Spinal cord (tissue), 9 donors: ENCODE measurements at regions not wholly inside any gene's neighbourhood (a gene's known extent, or its start where the extent isn't known, plus 50 kb on each side); places are given as distances from the start of the nearest gene placed in this dataset.

ENCODE experiments used
- DNase-seq, 6 donors: peaks; one replicate each; pipeline versions ENCODE4 v3.0.0 to v3.0.0-alpha.2; 2013 to 2015; ENCODE audit warnings: low spot score in 6 of 6, low read depth in 4 of 6
- H3K27ac ChIP-seq: one replicate; pipeline ENCODE4 v1.5.1; 2013; ENCODE audit warnings: low read depth, low read length, control low read depth
- H3K27me3 ChIP-seq: one replicate; pipeline ENCODE4 v1.6.1; 2013; ENCODE audit warnings: low read length; ENCODE audit not compliant: control insufficient read depth, insufficient read depth
- H3K36me3 ChIP-seq: one replicate; pipeline ENCODE4 v1.6.1; 2013; ENCODE audit warnings: low read length; ENCODE audit not compliant: control insufficient read depth, insufficient read depth
- H3K4me1 ChIP-seq: one replicate; pipeline ENCODE4 v1.6.1; 2013; ENCODE audit warnings: low read length; ENCODE audit not compliant: control insufficient read depth, insufficient read depth
- H3K4me3 ChIP-seq: one replicate; pipeline ENCODE4 v1.5.1; 2013; ENCODE audit warnings: low read depth, low read length, control low read depth
- H3K9me3 ChIP-seq: one replicate; pipeline ENCODE4 v1.6.1; 2013; ENCODE audit warnings: low read length; ENCODE audit not compliant: control insufficient read depth, insufficient read depth
- WGBS: methylation state at CpG from one replicate; pipeline ENCODE4 v1.1.5; 2013; ENCODE audit warnings: missing lambda C conversion rate; ENCODE audit not compliant: insufficient coverage; 5-methylcytosine and 5-hydroxymethylcytosine counted together
- donor health status: healthy.

DNA sequence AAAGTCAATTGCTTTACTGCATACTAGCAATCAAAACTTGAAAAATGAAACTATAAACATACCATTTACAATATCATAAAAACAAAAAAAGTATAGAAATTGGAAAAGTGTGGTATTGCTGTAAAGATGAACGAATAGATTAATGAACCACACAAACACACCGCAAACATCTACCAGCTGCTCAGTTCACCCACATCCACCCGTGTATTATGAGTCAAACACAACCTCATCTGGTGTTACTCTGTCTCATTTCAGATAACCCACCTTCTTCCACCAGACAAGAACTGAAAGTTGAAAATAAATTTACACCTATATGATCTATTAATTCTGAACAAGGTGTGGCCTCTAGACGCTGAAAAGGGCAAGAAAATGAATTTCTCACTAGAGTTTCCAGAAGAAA lies 53.3 kb downstream of the BLID start:
- H3K27ac ChIP-seq, result no peak overlapping the region
- peaks cover 6% of the 10 kb centered on the region for H3K9me3 ChIP-seq
- no peak for DNase-seq
- H3K27me3 ChIP-seq, result no peaks in the 10 kb centered on the region
- H3K4me1 ChIP-seq, result no peaks in the 10 kb centered on the region
- 100% methylated on average over 3 of the region's 4 CpGs for WGBS
- no peaks in the 10 kb centered on the region for H3K36me3 ChIP-seq
- H3K4me3 ChIP-seq, result no peak overlapping the region

- Histone ChIP-seq H3K27ac (no peak overlapping the region), H3K4me1 (no peaks in the 10 kb centered on the region), H3K36me3 (no peaks in the 10 kb centered on the region), H3K4me3 (no peak overlapping the region), H3K27me3 (no peaks in the 10 kb centered on the region), H3K9me3 (peaks cover 6% of the 10 kb centered on the region)
- no peak for DNase-seq
Observed at GRCh38 chr11:122059565-122059964, 56.5 kb downstream of the BLID start.

GRCh38 chr11:122050021-122050690 lies 65.9 kb downstream of the BLID start:
- H3K4me3 ChIP-seq, result no peak overlapping the region
- H3K27ac ChIP-seq, result no peak overlapping the region
- H3K4me1 ChIP-seq, result no peaks in the 10 kb centered on the region
- H3K27me3 ChIP-seq, result no peaks in the 10 kb centered on the region
- 100% methylated on average over 1 of the region's 2 CpGs for WGBS
- peaks cover 4% of the 10 kb centered on the region for H3K9me3 ChIP-seq
- peaks cover 2% of the 10 kb centered on the region for H3K36me3 ChIP-seq
- DNase-seq, result no peak

GRCh38 chr11:122048401-122048800 lies 67.6 kb downstream of the BLID start:
- Histone ChIP-seq H3K4me3 (no peak overlapping the region), H3K27me3 (no peaks in the 10 kb centered on the region), H3K36me3 (peaks cover 2% of the 10 kb centered on the region), H3K9me3 (peaks cover 4% of the 10 kb centered on the region), H3K4me1 (no peaks in the 10 kb centered on the region), H3K27ac (no peak overlapping the region)
- 100% methylated on average over 1 of the region's 3 CpGs for WGBS
- no peak for DNase-seq

DNA sequence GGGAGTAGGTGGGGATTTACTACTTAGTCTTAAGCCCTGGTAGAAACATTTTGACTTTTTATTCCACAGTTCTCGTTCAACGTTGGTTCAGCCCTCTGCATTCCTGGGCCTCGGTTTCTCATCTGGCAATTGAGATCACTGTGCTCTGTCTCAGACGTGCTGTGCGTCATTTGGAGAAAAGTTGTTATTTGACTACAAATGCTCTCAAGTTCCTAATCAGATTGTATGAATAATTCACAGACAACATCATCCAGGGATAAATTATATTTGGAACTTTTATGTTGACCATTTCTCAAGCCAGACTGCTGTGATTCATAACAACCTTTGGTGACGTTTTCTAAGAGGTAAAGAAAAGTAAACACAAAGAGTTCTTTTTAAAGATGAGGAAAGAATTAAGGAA lies 69.2 kb downstream of the BLID start:
- Histone ChIP-seq H3K27ac (no peak overlapping the region), H3K27me3 (no peaks in the 10 kb centered on the region), H3K4me1 (no peaks in the 10 kb centered on the region), H3K36me3 (peaks cover 2% of the 10 kb centered on the region), H3K4me3 (no peak overlapping the region), H3K9me3 (no peaks in the 10 kb centered on the region)
- DNase-seq, result no peak
- WGBS, result no CpG with 5 or more reads among the region's 6 CpGs

- no peaks in the 10 kb centered on the region for H3K4me1 ChIP-seq
- WGBS, result 88% methylated on average over 2 of the region's 4 CpGs
- DNase-seq, result no peak
- no peak overlapping the region for H3K4me3 ChIP-seq
- peaks cover 2% of the 10 kb centered on the region for H3K36me3 ChIP-seq
- no peaks in the 10 kb centered on the region for H3K9me3 ChIP-seq
- H3K27me3 ChIP-seq, result no peaks in the 10 kb centered on the region
- no peak overlapping the region for H3K27ac ChIP-seq
Observed at GRCh38 chr11:122046438-122046837, 69.6 kb downstream of the BLID start.

DNA sequence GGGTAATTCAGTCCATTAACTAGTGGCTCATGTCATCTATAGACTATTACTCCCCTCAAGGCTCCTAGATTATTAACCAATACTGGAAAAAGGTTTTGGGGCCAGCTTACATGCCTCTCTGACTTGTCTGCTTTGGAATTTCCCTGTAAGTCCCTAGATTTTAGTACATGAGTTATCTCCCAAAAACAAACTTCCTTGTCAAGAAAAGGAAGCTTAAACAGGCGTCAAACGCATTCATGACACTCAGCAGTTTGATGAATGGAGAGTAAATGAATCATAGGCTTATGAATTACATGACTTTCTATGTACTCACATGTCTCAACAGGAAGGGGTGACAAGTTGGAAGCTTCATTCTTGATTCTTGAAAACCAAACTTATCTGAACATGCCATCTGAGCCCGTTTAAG lies 70.8 kb downstream of the BLID start:
- peaks cover 2% of the 10 kb centered on the region for H3K36me3 ChIP-seq
- no peaks in the 10 kb centered on the region for H3K4me1 ChIP-seq
- no peak overlapping the region for H3K27ac ChIP-seq
- H3K9me3 ChIP-seq, result no peaks in the 10 kb centered on the region
- H3K4me3 ChIP-seq, result no peak overlapping the region
- DNase-seq, result no peak
- no peaks in the 10 kb centered on the region for H3K27me3 ChIP-seq
- no CpG with 5 or more reads among the region's 3 CpGs for WGBS

DNA sequence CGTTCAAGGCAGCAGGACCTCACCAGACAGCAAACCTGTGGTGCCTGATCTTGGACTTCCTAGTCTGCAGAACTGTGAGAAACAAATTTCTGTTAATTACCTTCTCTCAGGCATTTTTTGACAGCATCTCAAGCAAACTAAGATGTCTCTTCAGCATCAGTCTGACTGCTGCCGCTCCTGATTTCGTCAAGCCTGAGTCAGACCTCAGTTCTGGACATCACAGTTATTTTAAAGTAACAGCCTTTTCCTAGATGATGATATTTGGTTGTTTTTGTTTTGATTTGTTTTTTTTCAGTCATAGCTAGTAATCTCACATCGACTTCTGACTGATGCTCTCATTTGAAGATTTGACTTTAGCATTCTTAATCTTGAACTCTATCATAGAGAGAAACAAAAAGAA lies 71.9 kb downstream of the BLID start:
- WGBS, result 100% methylated on average over 1 of the region's 4 CpGs
- no peak overlapping the region for H3K4me3 ChIP-seq
- no peaks in the 10 kb centered on the region for H3K36me3 ChIP-seq
- no peak overlapping the region for H3K27ac ChIP-seq
- no peaks in the 10 kb centered on the region for H3K9me3 ChIP-seq
- H3K27me3 ChIP-seq, result no peaks in the 10 kb centered on the region
- DNase-seq, result no peak
- H3K4me1 ChIP-seq, result no peaks in the 10 kb centered on the region

DNA sequence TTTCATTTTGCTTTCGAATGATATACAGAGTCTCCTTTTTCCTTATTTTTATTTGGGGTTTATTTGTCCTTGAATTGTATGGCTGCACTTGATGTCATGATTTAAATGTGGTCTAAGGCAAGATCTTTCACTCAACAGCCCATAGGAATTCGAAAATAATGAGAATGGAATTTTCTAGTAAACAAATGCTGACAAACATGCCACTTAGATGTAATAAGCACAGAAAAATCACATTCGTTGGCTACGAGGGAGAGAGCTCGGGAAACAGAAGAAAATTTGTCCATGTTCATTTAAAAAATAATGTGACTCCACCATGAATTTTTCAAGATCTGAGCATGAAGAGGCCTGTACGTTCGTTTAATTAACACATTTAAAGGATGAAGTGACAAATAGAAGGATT lies 73.0 kb downstream of the BLID start:
- WGBS, result no CpG with 5 or more reads among the region's 7 CpGs
- Histone ChIP-seq H3K36me3 (no peaks in the 10 kb centered on the region), H3K27ac (no peak overlapping the region), H3K9me3 (no peaks in the 10 kb centered on the region), H3K4me1 (no peaks in the 10 kb centered on the region), H3K4me3 (no peak overlapping the region), H3K27me3 (no peaks in the 10 kb centered on the region)
- peak in 1 of 6 donors; percentile 37 for DNase-seq

GRCh38 chr11:122040464-122040863 lies 75.6 kb downstream of the BLID start:
- Histone ChIP-seq H3K4me1 (no peaks in the 10 kb centered on the region), H3K27me3 (no peaks in the 10 kb centered on the region), H3K4me3 (peak overlapping the region; percentile 17), H3K36me3 (no peaks in the 10 kb centered on the region), H3K9me3 (no peaks in the 10 kb centered on the region), H3K27ac (peak overlapping the region; percentile 43)
- DNase-seq, result peak in 2 of 6 donors; percentile 30 to 48
- WGBS, result 17% methylated on average over 4 of the region's 6 CpGs
